SKM-1 (cell line): ENCODE measurements at regions not wholly inside any gene's neighbourhood (a gene's known extent, or its start where the extent isn't known, plus 50 kb on each side); places are given as distances from the start of the nearest gene placed in this dataset.

Source experiments
- DNase-seq: peaks from one replicate; lab custom pipeline; 2025; ENCODE audit not compliant: unreplicated experiment; lab: John Stamatoyannopoulos, UW

DNA sequence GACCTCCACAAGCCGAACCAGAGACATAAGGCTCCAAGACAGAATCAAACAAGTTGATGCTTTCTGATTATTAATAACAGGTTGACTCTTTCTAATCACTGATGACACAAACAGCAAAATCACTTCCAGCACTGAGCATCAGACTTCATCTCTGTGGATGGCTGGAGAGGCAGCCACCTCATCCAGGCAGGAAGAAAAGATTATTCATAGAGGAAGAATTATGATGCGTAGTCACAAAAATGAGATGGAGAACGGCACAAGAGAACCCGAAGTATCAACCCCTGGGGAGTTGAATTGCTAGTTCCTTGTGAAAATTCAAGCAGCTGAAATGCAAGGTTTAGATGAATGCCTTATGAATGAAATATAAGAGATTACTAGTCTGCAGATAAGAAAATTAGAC is 49.9 kb upstream of the LMCD1 start:
- no peak for DNase-seq
